Loucy (cell line): ENCODE measurements at regions not wholly inside any gene's neighbourhood (a gene's known extent, or its start where the extent isn't known, plus 50 kb on each side); places are given as distances from the start of the nearest gene placed in this dataset.
"Not testable (repeated sequence)": the region's sequence is repeated elsewhere in the genome, so short reads cannot be mapped to it uniquely, and the experiment has no call there.

Source experiments
- H2AFZ ChIP-seq: fragments of 200-600 bp; sonication (generic); 2 replicates; pipeline ENCODE4 v1.6.0; 2016; ENCODE audit warnings: antibody characterized with exemption, mild to moderate bottlenecking, low read length, moderate library complexity
- H3F3A ChIP-seq: fragments of 200-600 bp; 2 replicates; pipeline ENCODE4 v1.6.0; 2016; ENCODE audit warnings: antibody characterized with exemption, low read depth, mild to moderate bottlenecking
- H3K27me3 ChIP-seq: fragments of 200-600 bp; sonication (generic); 2 replicates; pipeline ENCODE4 v1.6.1; 2014; ENCODE audit warnings: low read length, mild to moderate bottlenecking; ENCODE audit not compliant: insufficient read depth, poor library complexity, severe bottlenecking
- H3K36me3 ChIP-seq: fragments of 200-600 bp; sonication (generic); 2 replicates; pipeline ENCODE4 v1.6.1; 2016; ENCODE audit warnings: low read length; ENCODE audit not compliant: insufficient read depth
- H3K4me1 ChIP-seq: fragments of 200-600 bp; sonication (generic); 2 replicates; pipeline ENCODE4 v1.5.1; 2014; ENCODE audit warnings: low read length, mild to moderate bottlenecking; ENCODE audit not compliant: insufficient read depth, poor library complexity, severe bottlenecking
- H3K4me2 ChIP-seq: fragments of 200-600 bp; sonication (generic); 2 replicates; pipeline ENCODE4 v1.6.0; 2014; ENCODE audit warnings: antibody characterized with exemption, low read length, low read depth, mild to moderate bottlenecking; ENCODE audit not compliant: poor library complexity, severe bottlenecking
- H3K4me3 ChIP-seq: fragments of 200-600 bp; sonication (generic); 2 replicates; pipeline ENCODE4 v1.5.1; 2014; ENCODE audit warnings: low read length, mild to moderate bottlenecking, mixed read lengths; ENCODE audit not compliant: poor library complexity, severe bottlenecking
- H3K79me2 ChIP-seq: fragments of 200-600 bp; sonication (generic); 2 replicates; pipeline ENCODE4 v1.6.1; 2014; ENCODE audit warnings: low read length; ENCODE audit not compliant: insufficient read depth
- H3K9ac ChIP-seq: fragments of 200-600 bp; sonication (generic); 2 replicates; pipeline ENCODE4 v1.6.0; 2014; ENCODE audit warnings: mild to moderate bottlenecking, low read depth, low read length, moderate library complexity; ENCODE audit not compliant: poor library complexity, severe bottlenecking
- H3K9me2 ChIP-seq: fragments of 200-600 bp; sonication (generic); replicated peaks from 2 replicates; pipeline ENCODE4 v1.6.1; 2016; ENCODE audit warnings: low read depth, low read length, mixed read lengths
- H3K9me3 ChIP-seq: fragments of 200-600 bp; sonication (generic); 2 replicates; pipeline ENCODE4 v1.6.1; 2014; ENCODE audit warnings: mild to moderate bottlenecking, antibody characterized with exemption, low read length, low read depth; ENCODE audit not compliant: insufficient read depth
- H4K20me1 ChIP-seq: fragments of 200-600 bp; sonication (generic); 2 replicates; pipeline ENCODE4 v1.6.0; 2014; ENCODE audit warnings: antibody characterized with exemption, low read length, mild to moderate bottlenecking; ENCODE audit not compliant: insufficient read depth, poor library complexity, severe bottlenecking
- CTCF ChIP-seq: fragments of 200-600 bp; sonication (generic); conservative IDR thresholded peaks from 2 replicates; pipeline ENCODE4 v1.5.1; 2014; ENCODE audit warnings: mild to moderate bottlenecking, antibody characterized with exemption, low read length
- EZH2phosphoT487 ChIP-seq: fragments of 200-600 bp; IDR thresholded peaks from 2 replicates; pipeline ENCODE4 v1.6.1; 2018; ENCODE audit warnings: antibody characterized with exemption, mild to moderate bottlenecking, moderate library complexity, borderline replicate concordance

- no peak for TF ChIP-seq EZH2phosphoT487
- TF ChIP-seq CTCF: peak; percentile 81
- Histone ChIP-seq H4K20me1 (no peaks in the 10 kb centered on the region), H3K4me3 (no peak overlapping the region), H3K9ac (no peak overlapping the region), H3K36me3 (no peaks in the 10 kb centered on the region), H3K9me3 (peaks cover 8% of the 10 kb centered on the region; the same call in 1 of the 2 replicates), H3K79me2 (no peaks in the 10 kb centered on the region), H3F3A (0 out of 2 replicates have a peak, but pooled peaks cover 6% of the 10 kb centered on the region), H3K9me2 (no peaks in the 10 kb centered on the region), H3K4me2 (no peak overlapping the region), H2AFZ (peak overlapping the region; percentile 38; the same call in 1 of the 2 replicates), H3K4me1 (peaks cover 17% of the 10 kb centered on the region), H3K27me3 (no peaks in the 10 kb centered on the region)
Measured at GRCh38 chr2:238513346-238513745, 86.6 kb downstream of the ASB1 start.

GRCh38 chr2:238514024-238514423 lies 87.3 kb downstream of the ASB1 start:
- Histone ChIP-seq H2AFZ (peak overlapping the region; percentile 38; the same call in 1 of the 2 replicates), H3K4me1 (peaks cover 17% of the 10 kb centered on the region)
- not testable (repeated sequence) for H3K4me2 ChIP-seq, H3K4me3 ChIP-seq, H3K9ac ChIP-seq, H3K36me3 ChIP-seq, H3K9me3 ChIP-seq, H4K20me1 ChIP-seq, H3K79me2 ChIP-seq, H3K9me2 ChIP-seq, H3F3A ChIP-seq, H3K27me3 ChIP-seq

GRCh38 chr2:238515377-238515776 lies 88.7 kb downstream of the ASB1 start:
- no peaks in the 10 kb centered on the region for H3K27me3 ChIP-seq
- H3K4me1 ChIP-seq: peaks cover 17% of the 10 kb centered on the region
- H3K9ac ChIP-seq: no peak overlapping the region
- H3K4me3 ChIP-seq: no peak overlapping the region
- no peaks in the 10 kb centered on the region for H3K36me3 ChIP-seq
- H2AFZ ChIP-seq: no peak overlapping the region
- peaks cover 8% of the 10 kb centered on the region; the same call in 1 of the 2 replicates for H3K9me3 ChIP-seq
- TF ChIP-seq EZH2phosphoT487: no peak
- TF ChIP-seq CTCF: no peak
- H3F3A ChIP-seq: 0 out of 2 replicates have a peak, but pooled peaks cover 6% of the 10 kb centered on the region
- H3K4me2 ChIP-seq: peak overlapping the region; percentile 15
- H3K79me2 ChIP-seq: no peaks in the 10 kb centered on the region
- no peaks in the 10 kb centered on the region for H3K9me2 ChIP-seq
- no peaks in the 10 kb centered on the region for H4K20me1 ChIP-seq

GRCh38 chr2:238517209-238517608 lies 90.5 kb downstream of the ASB1 start:
- TF ChIP-seq EZH2phosphoT487: no peak
- TF ChIP-seq CTCF: no peak
- Histone ChIP-seq H3K9me2 (no peaks in the 10 kb centered on the region), H3K79me2 (no peaks in the 10 kb centered on the region), H4K20me1 (no peaks in the 10 kb centered on the region), H3F3A (0 out of 2 replicates have a peak, but pooled peaks cover 6% of the 10 kb centered on the region), H3K4me3 (no peak overlapping the region), H3K4me2 (no peak overlapping the region), H3K9ac (no peak overlapping the region), H3K36me3 (no peaks in the 10 kb centered on the region), H3K9me3 (peaks cover 8% of the 10 kb centered on the region; the same call in 1 of the 2 replicates), H3K27me3 (no peaks in the 10 kb centered on the region), H2AFZ (no peak overlapping the region), H3K4me1 (peaks cover 17% of the 10 kb centered on the region)
